Kidney epithelial cell (primary cell): ENCODE measurements at regions not wholly inside any gene's neighbourhood (a gene's known extent, or its start where the extent isn't known, plus 50 kb on each side); places are given as distances from the start of the nearest gene placed in this dataset.

ENCODE experiments used
- DNase-seq: peaks from one replicate; pipeline ENCODE4 v3.0.0-alpha.2; 2010; ENCODE audit warnings: low read depth
- H3K27me3 ChIP-seq: 2 replicates; pipeline ENCODE4 v1.6.0; 2011; ENCODE audit warnings: low read length; ENCODE audit not compliant: control insufficient read depth, insufficient read depth
- H3K36me3 ChIP-seq: 2 replicates; pipeline ENCODE4 v1.5.1; 2011; ENCODE audit warnings: low read length; ENCODE audit not compliant: control insufficient read depth, insufficient read depth
- H3K4me3 ChIP-seq: 2 replicates; pipeline ENCODE4 v1.5.1; 2011; ENCODE audit warnings: low read depth, mild to moderate bottlenecking, control low read depth, low read length
- TF ChIP-seq, protein P1 (sequence below): IDR thresholded peaks from 2 replicates; pipeline ENCODE4 v1.5.1; 2011; ENCODE audit warnings: mild to moderate bottlenecking, moderate library complexity, low read length, control low read depth, inconsistent platforms; ENCODE audit not compliant: insufficient read depth, poor library complexity, severe bottlenecking

DNA sequence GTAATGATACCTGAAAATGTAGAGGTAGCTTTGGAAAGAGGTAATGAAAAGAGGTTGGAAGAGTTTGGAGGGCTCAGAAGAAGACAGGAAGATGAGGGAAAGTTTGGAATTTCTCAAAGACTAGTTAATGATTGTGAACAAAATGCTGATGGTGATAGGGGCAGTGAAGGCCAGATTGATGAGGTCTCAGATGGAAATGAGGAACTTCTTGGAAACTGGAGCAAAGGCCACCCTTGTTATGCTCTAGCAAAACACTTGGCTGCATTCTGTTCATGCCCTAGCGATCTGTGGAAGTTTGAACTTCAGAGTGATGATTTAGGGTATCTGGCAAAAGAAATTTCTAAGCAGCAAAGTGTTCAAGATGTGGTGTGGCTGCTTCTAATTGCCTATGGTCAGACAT is 161.2 kb upstream of the SPEF2 start:
- DNase-seq, result no peak
- TF ChIP-seq, protein P1, sequence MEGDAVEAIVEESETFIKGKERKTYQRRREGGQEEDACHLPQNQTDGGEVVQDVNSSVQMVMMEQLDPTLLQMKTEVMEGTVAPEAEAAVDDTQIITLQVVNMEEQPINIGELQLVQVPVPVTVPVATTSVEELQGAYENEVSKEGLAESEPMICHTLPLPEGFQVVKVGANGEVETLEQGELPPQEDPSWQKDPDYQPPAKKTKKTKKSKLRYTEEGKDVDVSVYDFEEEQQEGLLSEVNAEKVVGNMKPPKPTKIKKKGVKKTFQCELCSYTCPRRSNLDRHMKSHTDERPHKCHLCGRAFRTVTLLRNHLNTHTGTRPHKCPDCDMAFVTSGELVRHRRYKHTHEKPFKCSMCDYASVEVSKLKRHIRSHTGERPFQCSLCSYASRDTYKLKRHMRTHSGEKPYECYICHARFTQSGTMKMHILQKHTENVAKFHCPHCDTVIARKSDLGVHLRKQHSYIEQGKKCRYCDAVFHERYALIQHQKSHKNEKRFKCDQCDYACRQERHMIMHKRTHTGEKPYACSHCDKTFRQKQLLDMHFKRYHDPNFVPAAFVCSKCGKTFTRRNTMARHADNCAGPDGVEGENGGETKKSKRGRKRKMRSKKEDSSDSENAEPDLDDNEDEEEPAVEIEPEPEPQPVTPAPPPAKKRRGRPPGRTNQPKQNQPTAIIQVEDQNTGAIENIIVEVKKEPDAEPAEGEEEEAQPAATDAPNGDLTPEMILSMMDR, result no peak

DNA sequence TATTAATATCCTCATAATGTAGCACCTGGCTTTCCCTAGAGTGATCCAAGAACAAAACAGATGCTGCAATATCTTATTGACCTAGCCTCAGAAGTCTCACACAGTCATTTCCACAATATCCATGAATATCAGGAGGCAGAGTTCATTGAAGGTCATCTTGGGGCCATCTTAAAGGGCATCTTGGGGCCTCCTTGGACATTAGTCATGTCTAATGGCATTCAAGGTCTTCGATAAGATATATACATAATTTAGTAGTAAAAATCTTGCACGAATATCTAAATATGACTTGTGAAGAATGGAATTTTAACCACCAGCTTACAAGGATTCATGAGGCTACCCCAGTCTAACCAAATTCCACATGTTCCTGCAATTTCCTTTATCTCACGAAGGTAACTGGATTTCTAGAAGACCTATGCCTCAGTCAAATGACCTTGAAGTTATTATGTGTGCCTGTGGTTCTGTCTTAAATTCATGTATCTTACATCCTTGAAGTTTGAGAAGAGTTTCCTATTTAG is 163.6 kb upstream of the SPEF2 start:
- no peak for DNase-seq
- TF ChIP-seq, protein P1, result no peak
- no peaks in the 10 kb centered on the region for H3K27me3 ChIP-seq

More for the DNA sequence above, 161.2 kb upstream of the SPEF2 start:
- Histone ChIP-seq H3K36me3 (no peaks in the 10 kb centered on the region), H3K4me3 (no peak overlapping the region), H3K27me3 (no peaks in the 10 kb centered on the region)

DNA sequence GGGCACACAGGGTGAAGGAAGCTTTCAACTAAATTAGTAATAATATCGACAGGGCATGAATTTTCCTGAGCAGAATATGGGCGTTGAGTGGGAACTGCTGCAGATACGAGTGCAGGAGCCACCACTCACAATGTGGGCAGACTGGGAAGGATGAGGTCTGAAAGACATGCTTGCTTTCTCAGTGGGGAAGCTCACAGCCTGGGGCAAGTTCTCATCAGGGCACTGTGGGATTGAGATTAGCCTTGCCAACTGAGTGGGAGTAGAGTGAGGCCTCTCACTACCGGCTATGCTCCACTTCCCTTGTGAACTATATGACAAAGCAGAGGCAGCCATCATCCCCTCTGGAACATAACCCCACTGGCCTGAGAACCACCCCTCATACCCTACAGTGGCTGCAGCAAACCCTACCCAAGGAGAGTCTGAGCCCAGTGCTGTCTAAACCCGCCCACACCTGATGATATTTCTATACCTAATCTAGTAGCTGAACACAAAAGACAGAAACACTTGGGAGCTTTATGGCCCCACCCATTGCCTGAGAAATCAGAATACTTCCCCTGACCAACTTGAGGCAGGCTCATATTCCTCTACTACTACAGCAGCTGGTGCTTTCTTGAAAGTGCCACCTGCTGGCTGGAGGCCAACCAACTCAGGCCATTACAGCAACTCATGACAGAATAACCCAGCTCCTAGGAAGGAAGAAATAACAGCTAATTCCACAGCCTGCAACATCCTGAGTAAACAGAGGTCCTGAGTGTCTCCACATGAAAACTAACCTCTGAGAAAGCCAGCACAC is 173.7 kb upstream of the SPEF2 start:
- no peak overlapping the region for H3K4me3 ChIP-seq
- TF ChIP-seq, protein P1, result no peak
- no peaks in the 10 kb centered on the region for H3K36me3 ChIP-seq
- DNase-seq, result no peak
- no peaks in the 10 kb centered on the region for H3K27me3 ChIP-seq

More for the DNA sequence above, 163.6 kb upstream of the SPEF2 start:
- Histone ChIP-seq H3K4me3 (no peak overlapping the region), H3K36me3 (no peaks in the 10 kb centered on the region)

DNA sequence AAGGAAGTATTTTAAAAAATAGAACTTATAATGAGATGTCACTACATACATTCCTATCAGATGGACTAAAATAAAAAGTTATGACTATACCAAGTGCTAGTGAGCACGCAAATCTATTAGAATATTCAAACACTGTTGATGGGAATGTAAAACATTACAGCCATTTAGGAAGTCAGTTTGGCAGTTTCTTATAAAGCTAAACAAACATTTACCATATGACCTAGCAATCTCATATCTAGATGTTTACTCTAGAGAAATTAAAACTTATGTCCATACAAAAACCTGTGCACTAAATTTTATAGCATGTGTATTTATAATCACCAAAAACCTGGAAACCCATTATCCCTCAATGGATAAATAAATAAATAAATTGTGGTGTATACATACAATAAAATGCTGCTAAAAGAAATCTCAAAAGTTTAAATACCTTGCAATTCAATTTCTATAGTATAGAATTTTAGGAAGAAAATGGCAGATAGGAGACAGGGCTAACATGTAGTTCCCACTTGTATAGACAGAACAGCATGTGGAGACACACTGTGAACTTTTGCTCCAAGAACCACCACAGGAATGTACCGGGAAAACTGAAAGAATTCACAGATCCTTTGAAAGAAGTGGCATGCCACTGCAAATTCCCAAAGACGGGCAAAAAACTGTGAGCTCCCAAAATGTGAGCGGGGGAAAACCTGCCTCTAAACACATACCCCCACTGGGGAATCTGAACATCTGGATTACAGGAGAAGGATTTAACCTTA is 174.6 kb upstream of the SPEF2 start:
- Histone ChIP-seq H3K27me3 (no peaks in the 10 kb centered on the region), H3K4me3 (no peak overlapping the region), H3K36me3 (no peaks in the 10 kb centered on the region)
- TF ChIP-seq, protein P1, result no peak
- DNase-seq, result no peak

DNA sequence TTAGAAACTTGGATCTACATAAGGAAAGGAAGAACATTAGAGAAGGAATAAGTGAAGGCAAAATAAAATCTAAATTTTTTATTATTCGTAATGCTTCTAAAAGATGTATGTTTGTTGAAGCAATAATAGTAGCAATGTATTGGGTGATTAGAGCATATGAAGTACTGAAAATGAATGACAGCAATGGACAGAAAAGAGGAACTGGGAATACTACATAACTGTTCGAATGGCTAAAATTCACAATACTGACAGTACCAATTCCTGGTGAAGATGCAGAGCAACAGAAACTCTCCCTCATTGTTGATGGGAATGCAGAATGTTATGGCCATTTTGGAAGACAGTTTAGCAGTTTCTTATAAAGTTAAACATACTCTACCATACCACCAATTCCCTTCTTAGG is 177.3 kb upstream of the SPEF2 start:
- no peaks in the 10 kb centered on the region for H3K36me3 ChIP-seq
- TF ChIP-seq, protein P1, result no peak
- H3K27me3 ChIP-seq, result no peaks in the 10 kb centered on the region
- H3K4me3 ChIP-seq, result no peak overlapping the region
- DNase-seq, result no peak
